ACC112 (cell line): ENCODE measurements at regions not wholly inside any gene's neighbourhood (a gene's known extent, or its start where the extent isn't known, plus 50 kb on each side); places are given as distances from the start of the nearest gene placed in this dataset.
A peak's percentile ranks its signal among the peaks of the same experiment; 100 is the strongest.

ENCODE experiments used
- H2AFZ ChIP-seq: fragments of 200-600 bp; sonication (generic); one replicate; pipeline ENCODE4 v1.6.0; 2017; ENCODE audit warnings: antibody characterized with exemption, low read length; ENCODE audit not compliant: unreplicated experiment
- H3K27ac ChIP-seq: fragments of 200-600 bp; sonication (generic); 2 replicates; pipeline ENCODE4 v1.5.1; 2014; ENCODE audit warnings: low read depth, mild to moderate bottlenecking, antibody characterized with exemption, low read length, moderate library complexity
- H3K27me3 ChIP-seq: fragments of 200-600 bp; sonication (generic); 2 replicates; pipeline ENCODE4 v1.6.1; 2014; ENCODE audit warnings: mild to moderate bottlenecking, antibody characterized with exemption, low read length, moderate library complexity, mixed read lengths; ENCODE audit not compliant: insufficient read depth
- H3K36me3 ChIP-seq: fragments of 200-600 bp; sonication (generic); 2 replicates; pipeline ENCODE4 v1.6.1; 2016; ENCODE audit warnings: mild to moderate bottlenecking, antibody characterized with exemption, low read length, moderate library complexity, mixed read lengths; ENCODE audit not compliant: insufficient read depth
- H3K4me1 ChIP-seq: fragments of 200-600 bp; sonication (generic); one replicate; pipeline ENCODE4 v1.6.1; 2016; ENCODE audit warnings: low read length, mixed read lengths; ENCODE audit not compliant: insufficient read depth, unreplicated experiment, control insufficient read depth
- H3K4me3 ChIP-seq: fragments of 200-600 bp; sonication (generic); 2 replicates; pipeline ENCODE4 v1.5.1; 2014; ENCODE audit warnings: mild to moderate bottlenecking, low read depth, low read length
- H3K79me2 ChIP-seq: fragments of 200-600 bp; sonication (generic); one replicate; pipeline ENCODE4 v1.6.0; 2016; ENCODE audit warnings: low read length; ENCODE audit not compliant: control insufficient read depth, unreplicated experiment, insufficient read depth

DNA sequence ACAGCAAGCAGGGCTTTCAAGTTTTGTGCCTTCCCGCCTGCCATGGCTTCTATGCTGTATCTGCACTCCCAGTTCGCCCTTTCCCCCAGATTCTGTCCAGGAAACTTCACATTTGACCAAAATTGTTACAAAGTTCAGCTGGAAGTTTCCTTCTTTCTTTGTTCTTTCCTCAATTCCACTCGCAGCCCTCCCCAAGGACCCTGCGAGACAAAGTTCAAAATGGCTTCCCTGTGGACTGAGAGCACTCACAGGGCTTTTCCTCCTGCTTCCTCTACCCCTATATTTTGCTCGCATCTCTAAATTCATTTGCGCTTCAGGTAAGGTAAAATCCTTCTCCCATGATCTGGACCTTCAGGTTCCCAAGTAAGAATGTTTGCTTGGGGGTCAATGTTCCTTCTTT, 1348.4 kb upstream of the B3GALT2 start:
- Histone ChIP-seq H3K79me2 (no peaks in the 10 kb centered on the region), H2AFZ (peak overlapping the region; percentile 81), H3K27me3 (no peaks in the 10 kb centered on the region), H3K27ac (no peak overlapping the region), H3K4me1 (peaks cover 5% of the 10 kb centered on the region), H3K4me3 (peak overlapping the region; percentile 39; the same call in 1 of the 2 replicates), H3K36me3 (no peaks in the 10 kb centered on the region)

DNA sequence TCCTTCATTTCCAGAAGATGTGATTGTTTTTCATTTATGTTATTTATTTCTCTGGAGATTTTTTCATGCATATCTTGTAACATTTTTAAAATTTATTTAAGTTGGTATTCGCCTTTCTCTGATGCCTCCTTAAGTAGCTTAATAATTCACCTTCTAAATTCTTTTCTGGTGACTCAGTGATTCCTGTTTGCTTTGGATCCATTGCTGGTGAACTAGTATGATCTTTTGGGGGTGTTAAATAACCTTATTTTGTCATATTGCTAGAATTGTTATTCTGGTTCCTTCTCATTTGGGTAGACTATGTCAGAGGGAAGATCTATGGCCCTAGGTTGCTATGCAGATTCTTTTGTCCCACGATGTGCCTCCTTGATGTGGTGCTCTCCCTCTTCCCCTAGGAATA, 1347.2 kb upstream of the B3GALT2 start:
- H3K4me1 ChIP-seq: peaks cover 5% of the 10 kb centered on the region
- no peak overlapping the region for H2AFZ ChIP-seq
- no peak overlapping the region for H3K27ac ChIP-seq
- H3K27me3 ChIP-seq: no peaks in the 10 kb centered on the region
- no peaks in the 10 kb centered on the region for H3K79me2 ChIP-seq
- H3K4me3 ChIP-seq: no peak overlapping the region
- H3K36me3 ChIP-seq: no peaks in the 10 kb centered on the region

DNA sequence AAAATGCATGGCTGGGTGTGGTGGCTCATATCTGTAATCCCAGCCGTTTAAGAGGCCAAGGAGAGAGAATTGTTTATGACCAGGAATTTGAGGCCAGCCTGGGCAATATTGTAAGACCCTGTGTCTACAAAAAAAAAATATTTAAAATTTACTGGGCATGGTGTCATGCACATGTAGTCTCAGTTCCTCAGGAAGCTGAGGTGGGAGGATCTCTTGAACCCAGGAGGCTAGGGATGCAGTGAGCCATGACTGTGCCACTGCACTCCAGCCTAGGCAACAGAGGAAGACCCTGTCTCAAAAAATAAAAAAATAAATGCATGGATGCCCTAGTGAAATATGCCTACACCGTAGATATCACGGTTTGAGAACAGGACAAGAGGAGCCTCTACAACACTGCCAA, 1331.2 kb upstream of the B3GALT2 start:
- Histone ChIP-seq H3K4me1 (no peaks in the 10 kb centered on the region), H3K27me3 (no peaks in the 10 kb centered on the region), H3K27ac (no peak overlapping the region), H2AFZ (peak overlapping the region; percentile 53), H3K79me2 (no peaks in the 10 kb centered on the region), H3K4me3 (no peak overlapping the region), H3K36me3 (no peaks in the 10 kb centered on the region)

DNA sequence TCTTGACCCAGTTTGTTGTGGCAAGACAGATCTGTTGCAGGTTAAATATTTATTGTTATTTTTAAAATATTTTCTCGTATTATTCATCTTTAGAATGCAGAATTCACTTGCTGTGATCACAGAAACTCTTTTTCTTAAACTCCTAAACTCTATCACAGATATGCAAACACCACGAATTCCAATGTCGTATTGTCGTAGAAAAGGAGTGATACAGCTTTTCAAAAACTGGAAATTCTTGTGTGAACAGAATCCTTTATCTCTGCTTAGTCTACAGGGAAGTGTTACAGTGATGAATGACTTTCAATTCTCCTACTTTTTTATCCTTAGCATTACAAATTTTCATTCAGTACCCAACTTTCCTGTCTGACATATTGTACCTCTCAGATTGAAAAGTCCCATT, 1329.5 kb upstream of the B3GALT2 start:
- Histone ChIP-seq H3K36me3 (no peaks in the 10 kb centered on the region), H3K4me3 (no peak overlapping the region), H3K79me2 (no peaks in the 10 kb centered on the region), H3K27me3 (no peaks in the 10 kb centered on the region), H3K4me1 (no peaks in the 10 kb centered on the region), H2AFZ (no peak overlapping the region), H3K27ac (no peak overlapping the region)

DNA sequence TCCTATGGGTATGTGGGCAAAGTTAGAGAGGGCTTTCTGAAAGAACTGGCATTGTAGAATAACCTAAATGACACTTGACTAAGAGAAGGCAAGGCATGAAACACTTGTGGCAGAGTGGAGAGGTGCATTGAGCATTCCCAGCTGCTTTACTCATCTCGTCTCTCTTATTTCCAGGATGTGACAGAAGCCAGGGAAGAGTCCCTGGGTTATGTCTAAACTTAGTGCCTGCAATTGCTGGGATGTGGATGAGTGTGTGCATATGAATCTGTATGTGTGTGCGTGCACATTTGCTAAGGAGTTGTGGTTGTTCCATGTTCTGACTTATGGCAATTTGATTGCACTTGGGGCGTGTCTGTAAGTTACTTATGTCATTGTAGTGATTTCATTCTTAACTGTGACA, 1326.5 kb upstream of the B3GALT2 start:
- no peak overlapping the region for H2AFZ ChIP-seq
- H3K27me3 ChIP-seq: no peaks in the 10 kb centered on the region

DNA sequence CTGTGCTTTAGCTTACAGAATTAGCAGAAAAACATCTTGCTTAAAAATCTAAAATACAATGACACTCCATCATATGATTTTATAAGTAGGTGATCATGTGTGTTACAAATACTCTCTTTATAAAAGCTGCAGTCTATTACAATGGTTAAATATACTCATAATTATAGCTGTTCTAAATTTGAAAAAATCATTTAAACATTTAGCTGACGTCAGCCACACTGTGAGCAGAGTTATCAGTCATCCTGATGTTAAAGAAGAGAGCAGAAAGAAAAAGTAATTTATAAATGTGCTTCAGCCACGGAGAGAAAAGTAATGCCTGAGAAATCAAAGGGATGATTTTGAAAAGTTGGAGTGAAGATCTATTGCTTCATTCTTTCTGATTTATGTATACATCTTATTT, 1325.9 kb upstream of the B3GALT2 start:
- H3K27me3 ChIP-seq: no peaks in the 10 kb centered on the region
- H3K36me3 ChIP-seq: no peaks in the 10 kb centered on the region

More for the DNA sequence above, 1326.5 kb upstream of the B3GALT2 start:
- H3K4me1 ChIP-seq: no peaks in the 10 kb centered on the region
- H3K79me2 ChIP-seq: no peaks in the 10 kb centered on the region
- no peak overlapping the region for H3K27ac ChIP-seq
- H3K4me3 ChIP-seq: no peak overlapping the region
- H3K36me3 ChIP-seq: no peaks in the 10 kb centered on the region

DNA sequence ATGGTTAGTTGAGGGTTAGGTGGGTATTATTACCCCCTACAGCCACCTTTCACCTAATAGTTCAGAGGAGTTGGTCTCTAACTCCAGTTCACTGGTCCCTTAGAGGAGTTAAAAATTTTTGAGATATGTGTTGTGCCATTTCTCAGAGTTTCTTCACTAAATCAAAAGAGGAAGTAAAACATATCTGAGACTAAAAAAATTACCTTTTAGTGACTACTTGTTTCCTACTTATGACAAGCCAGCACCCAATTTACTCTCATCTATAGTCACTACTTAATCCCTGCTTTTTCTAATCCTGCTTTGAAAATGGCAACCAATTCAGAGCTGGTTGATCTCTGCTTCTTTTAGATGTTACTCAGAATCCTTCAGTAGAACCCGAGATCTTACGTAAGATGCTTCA, 1316.8 kb upstream of the B3GALT2 start:
- no peak overlapping the region for H3K4me3 ChIP-seq
- H3K27ac ChIP-seq: no peak overlapping the region
- H3K36me3 ChIP-seq: no peaks in the 10 kb centered on the region
- no peaks in the 10 kb centered on the region for H3K79me2 ChIP-seq
- 0 out of 2 replicates have a peak, but pooled peaks cover 3% of the 10 kb centered on the region for H3K27me3 ChIP-seq
- H2AFZ ChIP-seq: no peak overlapping the region
- H3K4me1 ChIP-seq: no peaks in the 10 kb centered on the region

More for the DNA sequence above, 1325.9 kb upstream of the B3GALT2 start:
- Histone ChIP-seq H3K4me3 (no peak overlapping the region), H2AFZ (no peak overlapping the region), H3K27ac (no peak overlapping the region), H3K4me1 (no peaks in the 10 kb centered on the region), H3K79me2 (no peaks in the 10 kb centered on the region)

DNA sequence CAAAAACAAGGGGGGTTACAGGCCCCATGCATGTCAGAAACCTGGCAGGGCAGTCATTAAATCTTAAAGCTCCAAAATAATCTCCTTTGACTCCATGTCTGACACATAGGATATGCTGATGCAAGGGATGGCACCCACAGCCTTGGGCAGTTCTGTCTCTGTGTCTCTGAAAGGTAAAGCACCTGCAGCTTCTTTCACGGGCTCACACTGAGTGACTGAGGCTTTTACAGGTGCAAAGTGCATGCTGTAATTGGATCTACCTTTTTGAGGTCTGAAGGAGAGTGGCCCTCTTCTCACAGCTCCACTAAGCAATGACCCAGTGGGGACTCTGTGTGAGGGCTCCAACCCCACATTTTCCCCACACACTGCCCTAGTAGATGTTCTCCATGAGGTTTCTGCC, 1309.0 kb upstream of the B3GALT2 start:
- no peak overlapping the region for H2AFZ ChIP-seq
- no peak overlapping the region for H3K4me3 ChIP-seq
- H3K36me3 ChIP-seq: no peaks in the 10 kb centered on the region
- no peak overlapping the region for H3K27ac ChIP-seq
- H3K4me1 ChIP-seq: no peaks in the 10 kb centered on the region
- no peaks in the 10 kb centered on the region for H3K79me2 ChIP-seq
- H3K27me3 ChIP-seq: no peaks in the 10 kb centered on the region

DNA sequence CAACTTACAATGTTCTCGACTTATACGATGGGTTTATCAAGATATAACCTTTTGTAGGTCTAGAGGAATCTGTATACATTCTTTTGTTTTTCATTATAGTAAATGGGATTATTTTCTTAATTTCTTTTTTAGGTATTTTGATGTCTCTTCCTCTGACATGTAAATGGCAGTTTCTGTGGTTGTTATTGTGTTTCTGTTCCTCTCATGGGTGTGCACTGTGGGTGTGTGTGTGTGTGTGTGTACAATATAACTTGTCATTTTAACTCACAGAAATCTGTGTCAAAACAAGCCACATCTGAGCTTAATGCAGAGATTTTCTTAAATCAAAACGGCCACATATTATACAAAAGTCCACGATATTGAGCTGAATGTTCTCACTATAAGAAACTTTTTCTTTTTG, 1300.8 kb upstream of the B3GALT2 start:
- Histone ChIP-seq H3K27ac (no peak overlapping the region), H3K4me3 (no peak overlapping the region), H2AFZ (no peak overlapping the region), H3K79me2 (no peaks in the 10 kb centered on the region), H3K27me3 (no peaks in the 10 kb centered on the region), H3K36me3 (no peaks in the 10 kb centered on the region), H3K4me1 (no peaks in the 10 kb centered on the region)

DNA sequence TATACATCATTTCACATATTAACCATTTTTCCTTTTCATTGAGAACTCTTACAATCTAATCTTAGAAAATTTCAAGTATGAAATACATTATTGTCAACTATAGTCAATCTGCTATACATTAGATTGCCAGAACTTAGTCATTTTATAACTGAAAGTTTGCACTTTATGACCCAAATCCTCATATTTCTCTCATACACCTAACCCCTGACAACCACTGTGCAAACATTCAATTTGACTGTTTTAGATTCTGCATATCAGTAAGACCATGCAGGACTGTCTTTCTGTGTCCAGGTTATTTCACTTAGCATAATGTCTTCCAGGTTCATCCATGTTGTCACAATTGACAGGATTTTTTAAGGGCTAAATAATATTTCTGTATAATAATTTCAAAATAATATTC, 1299.0 kb upstream of the B3GALT2 start:
- Histone ChIP-seq H2AFZ (no peak overlapping the region), H3K4me3 (no peak overlapping the region)

DNA sequence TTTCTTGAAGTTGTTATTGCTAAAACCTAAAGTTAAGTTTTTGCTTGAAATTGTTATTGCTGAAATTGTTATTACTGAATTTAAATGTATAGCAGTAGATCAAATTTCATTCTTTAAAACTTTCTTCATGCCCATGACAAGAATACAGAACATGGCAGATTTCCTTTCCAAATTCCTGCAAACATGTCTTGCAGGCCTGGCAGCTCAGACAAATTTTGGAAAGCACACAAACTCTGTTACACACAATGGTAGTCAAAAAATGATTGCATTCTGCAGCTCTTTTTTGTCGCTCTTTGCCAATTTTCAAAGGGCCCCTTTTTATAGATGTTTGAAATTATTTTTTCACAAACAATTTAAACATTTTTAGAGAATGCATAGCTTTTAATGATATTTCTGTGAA, 1292.3 kb upstream of the B3GALT2 start:
- H3K4me1 ChIP-seq: peaks cover 7% of the 10 kb centered on the region
- no peaks in the 10 kb centered on the region for H3K27me3 ChIP-seq
- H3K36me3 ChIP-seq: no peaks in the 10 kb centered on the region
- no peak overlapping the region for H3K27ac ChIP-seq
- H2AFZ ChIP-seq: no peak overlapping the region
- no peaks in the 10 kb centered on the region for H3K79me2 ChIP-seq
- H3K4me3 ChIP-seq: no peak overlapping the region

More for the DNA sequence above, 1299.0 kb upstream of the B3GALT2 start:
- Histone ChIP-seq H3K27me3 (no peaks in the 10 kb centered on the region), H3K36me3 (no peaks in the 10 kb centered on the region), H3K27ac (no peak overlapping the region), H3K4me1 (no peaks in the 10 kb centered on the region), H3K79me2 (no peaks in the 10 kb centered on the region)
